Upper lobe of left lung (tissue), 4 donors: ENCODE measurements at regions not wholly inside any gene's neighbourhood (a gene's known extent, or its start where the extent isn't known, plus 50 kb on each side); places are given as distances from the start of the nearest gene placed in this dataset.

ENCODE experiments used
- CTCF ChIP-seq, 6 experiments: fragments of 450-650 bp in 4 of 6; fragments of 200-600 bp in 2 of 6; sonication (generic) in 2 of 6; IDR thresholded peaks; one replicate each; pipeline ENCODE4 v1.5.1; 2016 to 2019; ENCODE audit warnings: antibody characterized with exemption in 6 of 6
- POLR2A ChIP-seq, 4 donors: fragments of 450-650 bp; IDR thresholded peaks; one replicate each; pipeline ENCODE4 v1.5.1; 2016 to 2017; ENCODE audit warnings: antibody characterized with exemption in 4 of 4, mild to moderate bottlenecking in 2 of 4

GRCh38 chr15:94135486-94136147 lies 95.7 kb upstream of the MCTP2 start:
- no peak for TF ChIP-seq CTCF (IDR thresholded peaks at IDR 0.05)
- TF ChIP-seq POLR2A (IDR thresholded peaks at IDR 0.05) = no peak
